OCI-LY3 (cell line): ENCODE measurements at regions not wholly inside any gene's neighbourhood (a gene's known extent, or its start where the extent isn't known, plus 50 kb on each side); places are given as distances from the start of the nearest gene placed in this dataset.

Experiments
- EZH2phosphoT487 ChIP-seq: fragments of 200-600 bp; shearing (Covaris generic); IDR thresholded peaks from 2 replicates; pipeline ENCODE4 v1.6.1; 2018; ENCODE audit warnings: antibody characterized with exemption, mixed run types, low read depth
- TF ChIP-seq, protein P1 (sequence below): fragments of 200-600, 300-600 bp; sonication (generic); IDR thresholded peaks from 2 replicates; pipeline ENCODE4 v1.5.1; 2014; ENCODE audit warnings: antibody characterized with exemption, low read length, low read depth

DNA sequence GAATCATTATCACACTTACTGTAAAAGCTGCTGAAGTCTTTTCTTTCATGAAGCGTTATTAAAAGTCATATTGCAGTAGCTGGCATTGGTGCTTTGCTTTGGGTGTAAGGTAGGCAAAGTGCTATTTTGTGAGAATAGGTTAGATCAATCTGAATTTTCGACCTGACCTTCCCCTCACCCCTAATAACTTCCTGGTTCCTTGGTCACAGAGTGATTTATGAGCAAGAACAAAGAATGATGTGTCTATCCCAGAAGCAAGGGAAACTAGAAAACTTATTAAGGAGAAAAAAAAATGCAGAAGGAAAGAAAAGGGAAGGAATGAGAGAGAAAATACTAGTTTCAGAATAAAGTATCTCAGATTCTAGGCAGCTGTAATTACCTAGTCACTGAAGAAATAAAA, 163.1 kb upstream of the MEIS1 start:
- TF ChIP-seq, protein P1, sequence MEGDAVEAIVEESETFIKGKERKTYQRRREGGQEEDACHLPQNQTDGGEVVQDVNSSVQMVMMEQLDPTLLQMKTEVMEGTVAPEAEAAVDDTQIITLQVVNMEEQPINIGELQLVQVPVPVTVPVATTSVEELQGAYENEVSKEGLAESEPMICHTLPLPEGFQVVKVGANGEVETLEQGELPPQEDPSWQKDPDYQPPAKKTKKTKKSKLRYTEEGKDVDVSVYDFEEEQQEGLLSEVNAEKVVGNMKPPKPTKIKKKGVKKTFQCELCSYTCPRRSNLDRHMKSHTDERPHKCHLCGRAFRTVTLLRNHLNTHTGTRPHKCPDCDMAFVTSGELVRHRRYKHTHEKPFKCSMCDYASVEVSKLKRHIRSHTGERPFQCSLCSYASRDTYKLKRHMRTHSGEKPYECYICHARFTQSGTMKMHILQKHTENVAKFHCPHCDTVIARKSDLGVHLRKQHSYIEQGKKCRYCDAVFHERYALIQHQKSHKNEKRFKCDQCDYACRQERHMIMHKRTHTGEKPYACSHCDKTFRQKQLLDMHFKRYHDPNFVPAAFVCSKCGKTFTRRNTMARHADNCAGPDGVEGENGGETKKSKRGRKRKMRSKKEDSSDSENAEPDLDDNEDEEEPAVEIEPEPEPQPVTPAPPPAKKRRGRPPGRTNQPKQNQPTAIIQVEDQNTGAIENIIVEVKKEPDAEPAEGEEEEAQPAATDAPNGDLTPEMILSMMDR = no peak
- no peak for TF ChIP-seq EZH2phosphoT487
